GM19023 (cell line): ENCODE measurements at regions not wholly inside any gene's neighbourhood (a gene's known extent, or its start where the extent isn't known, plus 50 kb on each side); places are given as distances from the start of the nearest gene placed in this dataset.

Experiments used
- ATAC-seq: cut with Tn5 transposase; IDR thresholded peaks from one replicate; pipeline ENCODE4 v1.9.1; 2021; ENCODE audit warnings: mild to moderate bottlenecking, moderate library complexity; ENCODE audit not compliant: unreplicated experiment

DNA sequence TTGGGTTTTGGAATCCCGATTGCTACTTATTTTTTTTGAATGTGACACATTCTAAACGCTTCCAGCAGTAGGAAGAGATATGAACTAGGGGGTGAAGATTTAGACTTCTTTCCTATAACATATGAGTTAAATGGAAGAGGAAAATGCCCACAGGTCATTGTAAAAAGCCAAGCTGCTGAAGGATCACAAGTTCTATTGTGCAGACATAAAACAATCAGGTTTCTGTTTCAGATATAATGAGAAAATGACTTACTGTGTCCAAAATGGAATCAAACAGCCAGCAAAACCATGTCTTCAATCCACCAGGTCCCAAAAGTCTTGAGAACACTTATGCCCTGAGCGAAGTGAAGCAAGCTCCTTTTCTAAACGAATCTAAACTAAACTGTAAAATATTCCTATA is 157.0 kb upstream of the SOX9 start:
- ATAC-seq, result no peak

DNA sequence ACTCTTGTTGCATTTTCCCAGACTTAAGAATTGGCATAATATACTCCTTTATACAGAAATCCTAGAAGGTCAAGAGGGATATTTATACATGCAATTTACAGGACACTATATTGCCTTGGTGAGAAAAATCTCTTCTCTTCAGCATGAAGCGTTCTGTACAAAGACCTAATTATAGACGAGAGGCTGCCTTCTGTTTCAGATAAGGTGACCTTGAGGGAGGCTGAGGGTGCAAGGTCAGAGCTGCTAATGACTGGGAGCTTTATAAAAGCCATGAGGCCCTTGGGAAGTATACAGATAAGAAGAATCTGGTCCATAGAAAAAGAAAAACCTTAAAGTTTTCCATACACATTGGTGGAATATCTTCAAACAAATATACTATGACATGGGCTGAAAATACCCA is 156.3 kb upstream of the SOX9 start:
- no peak for ATAC-seq

DNA sequence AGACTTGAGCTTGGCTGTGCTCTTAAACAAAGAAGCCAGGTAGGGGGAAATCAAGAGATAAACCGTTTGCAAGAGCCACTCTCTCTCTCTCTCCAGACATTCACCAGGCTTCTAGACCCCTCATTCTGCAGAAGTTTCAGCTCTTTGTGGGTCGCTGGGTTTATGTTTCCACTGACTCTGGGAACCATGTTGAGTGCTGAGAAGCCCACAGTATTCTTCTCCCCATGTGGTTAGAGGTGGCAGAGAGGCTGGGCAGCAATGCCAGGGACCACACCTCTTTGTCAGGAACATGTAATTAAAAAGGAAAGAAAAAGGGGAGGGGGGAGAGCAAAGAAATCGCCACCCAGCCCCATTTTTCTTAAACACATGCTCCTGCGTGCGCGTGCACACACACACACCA is 154.8 kb upstream of the SOX9 start:
- no peak for ATAC-seq

DNA sequence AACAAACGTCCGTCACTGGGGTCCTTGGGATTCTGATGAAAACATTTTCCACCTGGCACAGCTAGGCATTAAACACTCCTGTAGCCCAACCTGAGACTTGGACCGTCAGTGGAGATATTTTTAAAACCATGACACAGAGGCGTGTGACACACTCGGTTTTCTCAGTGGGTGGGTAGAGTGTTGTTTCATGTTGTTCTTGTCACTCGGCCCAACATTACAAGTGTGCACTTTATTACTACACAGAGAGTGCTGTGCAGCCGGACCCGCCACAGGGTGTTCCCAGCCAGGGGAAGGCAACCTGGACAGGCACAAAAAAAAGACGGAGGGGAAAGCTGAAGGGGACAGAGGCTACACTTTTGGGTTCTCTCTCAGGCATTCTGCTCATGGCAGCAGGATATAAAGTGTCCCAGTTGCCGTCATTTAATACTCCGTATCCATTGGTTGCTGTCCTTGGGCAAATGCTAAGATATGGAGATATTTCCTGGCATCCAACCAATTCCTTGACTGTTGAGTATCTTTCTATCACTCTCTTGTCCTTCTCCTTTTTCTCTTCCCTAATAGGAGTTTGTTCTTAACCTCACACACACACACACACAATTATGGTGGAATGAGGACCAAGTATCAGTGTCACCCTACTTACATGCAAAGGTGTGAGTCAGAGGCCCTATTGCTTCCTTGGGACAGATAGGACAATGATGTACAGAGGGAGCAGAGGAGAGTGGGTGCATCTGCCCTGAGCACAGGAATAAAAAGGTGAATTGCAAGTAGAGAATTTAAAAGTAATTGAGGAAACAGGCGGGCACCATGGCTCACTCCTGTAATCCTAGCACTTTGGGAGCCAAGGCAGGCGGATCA is 154.1 kb upstream of the SOX9 start:
- no peak for ATAC-seq

DNA sequence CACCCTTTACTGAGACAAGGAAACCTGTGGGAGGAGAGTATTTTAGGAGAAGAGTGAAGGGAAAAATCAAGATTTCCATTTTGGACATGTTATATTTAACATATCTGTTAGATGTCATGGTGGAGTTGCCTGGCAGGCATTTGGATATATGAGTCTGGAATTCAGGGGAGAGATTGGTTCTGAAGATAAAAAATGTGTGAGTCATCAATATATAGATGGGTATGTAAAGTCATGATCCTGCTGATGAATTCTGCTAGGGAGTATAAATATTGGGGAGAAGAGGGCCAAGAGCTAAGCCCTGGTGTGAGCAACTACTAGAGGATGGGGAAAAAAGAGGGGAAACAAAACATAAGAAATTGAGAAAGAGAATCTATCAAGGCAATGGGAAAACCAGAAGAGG is 151.3 kb upstream of the SOX9 start:
- no peak for ATAC-seq

DNA sequence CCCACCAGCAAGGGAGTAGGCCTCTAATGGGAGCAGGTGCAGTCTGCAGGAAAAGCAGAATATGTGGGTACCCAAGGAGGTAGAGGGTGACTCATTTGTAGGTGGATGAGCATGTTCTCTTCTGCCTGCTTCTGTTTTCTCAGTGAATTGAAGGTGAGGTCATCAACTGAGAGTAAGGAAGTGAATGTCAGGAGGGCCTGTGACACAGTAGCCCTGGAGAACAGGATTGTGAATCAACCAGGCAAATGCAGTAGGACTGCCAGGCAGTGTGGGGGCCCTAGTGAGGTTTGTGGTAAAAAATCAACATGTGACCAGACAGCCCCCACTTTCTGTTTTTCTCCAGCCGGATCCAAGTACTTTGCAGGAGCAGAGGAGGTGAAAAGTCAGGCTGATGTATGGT is 150.5 kb upstream of the SOX9 start:
- ATAC-seq, result no peak

DNA sequence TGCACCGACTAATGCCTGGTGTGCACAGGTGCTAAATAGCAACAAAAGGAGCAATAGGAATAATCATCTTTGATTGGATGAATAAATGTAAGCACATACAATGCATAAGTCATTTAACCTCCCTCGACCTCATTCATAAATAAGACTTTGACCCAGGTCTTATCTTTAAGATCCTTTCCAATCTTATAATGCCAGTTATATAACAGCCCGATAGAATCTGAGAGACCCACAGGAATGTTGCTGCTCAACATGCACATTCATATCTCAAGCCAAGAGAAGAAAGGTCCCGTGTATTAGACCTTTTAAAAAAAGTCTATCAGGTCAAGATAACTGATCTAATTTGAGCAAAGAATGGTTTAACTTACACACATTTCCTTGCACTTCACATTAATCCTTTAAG is 146.8 kb upstream of the SOX9 start:
- ATAC-seq, result no peak

DNA sequence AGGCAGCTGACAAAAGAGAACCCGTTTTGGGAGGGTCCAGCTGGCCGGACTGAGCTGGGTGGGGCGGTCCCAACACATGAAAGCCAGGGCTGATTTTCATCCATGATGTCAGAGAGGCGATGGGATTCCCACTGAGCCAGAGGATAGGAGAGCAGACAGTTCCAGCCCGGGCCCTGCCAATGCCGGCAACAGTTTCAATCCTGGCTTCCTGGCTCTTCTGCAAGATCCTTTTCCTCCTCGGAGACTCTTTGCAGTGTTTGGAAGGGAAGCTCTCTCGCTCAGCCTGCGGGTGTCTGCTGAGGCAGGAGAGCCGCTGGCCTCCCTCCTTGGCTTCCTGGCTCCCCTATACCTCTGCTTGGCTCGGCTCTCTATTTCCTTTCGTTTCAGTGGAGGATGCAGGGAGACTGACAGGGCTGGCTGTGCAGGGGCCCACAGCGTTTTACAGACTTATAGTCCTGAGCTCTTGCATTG is 145.5 kb upstream of the SOX9 start:
- ATAC-seq, result no peak

DNA sequence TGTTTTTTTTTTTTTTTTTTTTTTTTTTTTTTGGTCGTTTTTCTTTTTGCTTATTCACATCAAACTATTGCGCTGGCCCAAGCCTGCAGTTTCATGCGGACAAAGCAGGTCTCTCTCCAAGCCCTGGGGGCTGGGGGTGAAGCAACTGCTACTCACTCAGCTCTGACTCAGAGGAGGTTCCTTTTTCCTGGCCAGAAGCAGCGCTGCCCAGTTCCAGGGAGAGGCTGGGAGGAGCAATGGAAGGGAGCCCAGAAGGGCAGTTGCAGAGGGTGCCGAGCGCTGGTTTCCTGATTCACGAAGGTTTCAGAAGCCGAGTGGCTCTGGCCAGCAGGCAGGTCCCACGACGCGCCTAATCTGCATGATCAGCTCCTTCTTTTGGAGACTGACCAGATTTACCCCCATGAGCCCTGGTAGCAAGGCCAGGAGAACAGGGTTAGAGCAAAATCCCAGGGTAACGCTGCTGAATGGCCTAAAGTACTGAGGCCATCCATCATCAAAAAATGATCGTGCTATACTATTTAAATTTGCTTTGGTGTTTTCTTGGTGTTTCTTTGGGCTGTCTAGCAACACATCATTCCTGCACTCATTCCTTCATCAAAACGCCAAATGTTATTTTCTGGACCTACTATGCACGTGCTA is 144.7 kb upstream of the SOX9 start:
- ATAC-seq, result no peak

DNA sequence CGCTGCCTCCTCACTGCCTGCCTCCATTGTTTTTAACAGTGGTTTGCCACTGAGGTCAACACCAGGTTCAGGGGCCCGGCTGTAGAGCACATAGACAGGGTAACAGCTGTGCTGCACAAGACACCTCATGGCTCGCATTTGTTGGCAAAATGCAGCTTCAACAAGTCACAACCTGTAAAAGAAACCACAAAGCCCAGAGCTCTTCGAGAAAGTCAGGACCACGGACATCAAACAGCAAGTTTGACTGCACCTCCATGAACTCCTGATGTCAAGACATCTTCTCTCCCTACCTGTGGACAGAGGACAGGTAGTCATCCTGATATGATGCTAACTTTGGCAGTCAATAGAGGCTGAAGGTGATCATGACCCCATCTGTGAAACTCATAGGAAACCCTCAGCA is 142.4 kb upstream of the SOX9 start:
- no peak for ATAC-seq

DNA sequence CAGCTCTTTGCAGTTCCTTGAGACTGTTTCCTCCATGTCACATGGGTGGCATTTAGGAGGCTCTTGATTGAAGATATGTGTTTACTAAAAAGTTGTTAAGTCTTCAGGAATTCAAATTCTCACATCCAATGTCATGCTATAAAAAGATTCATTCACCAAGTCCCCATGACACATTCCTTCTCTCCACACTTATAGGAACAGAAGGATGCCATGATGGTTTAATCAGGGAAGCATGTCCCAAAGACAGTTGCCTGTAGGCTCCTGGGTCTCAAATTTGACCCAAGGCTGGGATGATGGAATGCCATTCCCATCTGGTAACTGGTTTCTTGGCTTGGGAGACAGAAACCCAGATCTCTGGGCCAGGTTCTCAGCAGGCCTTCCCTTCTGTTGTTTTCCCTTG is 140.6 kb upstream of the SOX9 start:
- ATAC-seq, result no peak

DNA sequence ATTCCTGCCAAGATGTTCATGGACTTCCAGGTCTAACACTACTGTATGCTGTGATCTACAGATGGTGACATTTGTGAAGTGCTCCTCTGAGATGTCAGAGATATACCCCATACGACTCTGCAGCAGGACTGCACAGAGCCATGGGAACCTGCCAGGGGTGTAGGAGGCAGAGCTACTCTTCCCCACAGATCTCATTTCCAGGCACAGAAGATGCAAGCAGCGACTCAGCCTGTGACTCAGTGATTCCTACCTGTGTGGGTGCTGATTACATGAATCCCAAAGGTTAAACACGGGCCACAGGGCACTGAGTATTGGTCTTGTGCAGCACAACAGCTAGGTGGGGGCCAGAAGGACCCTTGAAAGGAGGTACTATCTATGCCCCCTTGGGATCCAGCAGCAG is 137.0 kb upstream of the SOX9 start:
- ATAC-seq, result no peak

DNA sequence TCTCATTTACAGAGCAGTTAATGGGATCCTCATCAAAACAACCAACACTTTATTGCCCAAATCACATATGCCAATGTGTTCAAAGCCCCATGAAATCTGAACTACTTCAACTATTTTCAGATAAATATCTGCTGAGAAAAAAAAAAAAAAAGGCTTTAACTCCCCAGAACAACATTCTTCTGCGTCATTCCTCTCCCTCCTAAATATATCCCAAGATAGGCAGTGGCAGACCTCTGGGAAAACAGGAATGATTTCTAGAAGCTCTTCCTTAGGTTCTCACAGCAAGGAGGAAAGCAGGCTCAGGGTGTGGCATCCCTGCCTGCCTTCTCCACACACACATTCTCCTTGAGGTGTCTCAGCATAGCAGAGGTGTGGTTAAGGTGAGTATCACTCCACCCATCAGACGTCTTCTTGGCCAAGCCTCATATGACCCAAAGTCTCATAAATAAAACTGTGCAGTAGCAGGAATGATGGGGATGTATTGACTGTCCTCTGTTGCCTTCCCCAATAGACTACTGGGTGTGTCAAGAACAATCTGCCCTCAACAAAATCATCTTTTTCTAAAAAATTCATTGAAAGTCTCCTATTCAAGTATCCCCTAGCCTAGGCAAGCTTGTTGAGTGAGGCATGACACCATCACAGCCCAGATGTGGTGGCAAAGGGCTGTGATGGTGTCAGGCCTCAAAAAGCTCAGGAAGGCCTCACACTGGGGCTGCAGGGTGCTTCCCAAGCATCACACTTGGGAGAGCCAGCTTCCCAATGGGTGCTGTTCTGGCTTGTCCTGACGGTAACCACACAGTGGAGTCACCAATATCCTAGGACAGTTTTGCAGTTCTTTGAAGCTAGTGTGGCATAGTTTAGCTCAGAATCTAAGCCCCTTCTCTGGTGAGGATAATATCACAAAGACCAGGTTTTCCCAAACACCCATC is 135.4 kb upstream of the SOX9 start:
- no peak for ATAC-seq

DNA sequence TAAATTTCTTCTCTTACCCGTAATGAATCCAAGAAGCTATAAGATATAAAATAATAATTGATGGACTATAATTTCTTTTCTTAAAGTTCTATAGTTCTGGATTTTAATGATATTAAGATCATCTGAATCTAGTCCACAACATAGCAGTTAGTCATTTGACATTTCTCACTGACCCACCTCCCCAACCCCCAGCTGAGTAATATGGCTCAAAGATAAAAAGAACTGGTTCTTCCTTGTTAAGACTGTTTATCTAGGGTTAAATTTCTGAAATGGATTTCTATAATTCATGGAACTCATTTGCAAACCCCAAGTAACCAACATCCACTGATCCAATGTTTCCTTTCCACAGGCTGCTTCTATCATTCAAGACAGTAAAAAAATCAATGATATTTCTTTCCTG is 133.9 kb upstream of the SOX9 start:
- ATAC-seq, result no peak

DNA sequence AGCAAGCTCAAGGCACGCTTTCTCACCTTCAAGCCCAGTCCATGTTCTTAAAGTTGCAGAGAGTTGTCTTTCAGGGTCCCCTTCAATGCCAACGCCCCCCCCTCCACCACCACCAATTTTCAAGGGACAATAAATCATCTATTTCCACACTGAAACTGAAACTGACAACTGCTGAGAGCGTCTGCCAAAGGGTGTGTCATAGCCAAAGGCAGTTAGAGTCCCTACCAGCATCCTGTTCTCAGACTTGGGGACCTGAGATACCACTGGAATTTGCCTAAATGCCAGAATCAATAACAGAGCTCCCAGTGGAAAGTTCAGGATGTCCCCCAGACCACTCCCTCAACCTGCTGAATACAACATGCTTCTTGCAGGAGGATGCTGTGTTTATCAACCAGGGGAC is 133.2 kb upstream of the SOX9 start:
- no peak for ATAC-seq

DNA sequence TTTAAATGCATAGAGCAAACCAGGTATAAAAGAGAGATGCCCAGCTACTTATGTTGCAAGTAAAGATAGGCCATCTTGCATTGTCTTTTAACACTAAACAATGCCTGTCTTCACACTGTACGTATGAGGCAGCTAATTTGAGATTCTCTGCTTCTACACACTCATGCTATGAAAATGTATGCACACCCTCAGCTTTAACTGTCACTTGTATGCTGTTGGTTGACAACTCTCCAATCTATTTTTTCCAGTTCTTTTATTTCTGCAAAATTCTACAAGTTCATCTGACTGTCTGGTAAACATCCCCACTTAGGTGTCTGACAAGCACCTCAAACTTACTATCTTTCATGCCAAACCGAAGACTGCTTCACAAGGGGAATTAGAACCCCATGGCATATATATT is 131.7 kb upstream of the SOX9 start:
- no peak for ATAC-seq

DNA sequence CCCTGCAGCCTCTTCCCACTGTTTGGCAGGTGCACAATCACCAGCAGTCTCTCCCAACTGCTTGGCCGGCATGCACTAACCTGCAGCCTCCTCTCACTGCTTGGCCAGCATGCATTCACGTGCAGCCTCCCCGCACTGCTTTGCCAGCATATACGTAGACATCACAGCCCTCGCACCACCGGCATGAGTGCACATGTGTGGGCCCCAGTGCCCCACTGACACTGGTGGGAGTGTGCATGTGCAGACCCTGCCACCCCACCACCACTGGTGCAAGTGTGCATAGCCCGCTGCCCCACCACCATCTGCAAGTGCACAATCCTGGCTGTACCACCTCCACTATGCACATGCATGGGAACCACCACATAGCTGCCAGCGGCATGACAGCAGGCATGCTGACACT is 127.5 kb upstream of the SOX9 start:
- no peak for ATAC-seq

DNA sequence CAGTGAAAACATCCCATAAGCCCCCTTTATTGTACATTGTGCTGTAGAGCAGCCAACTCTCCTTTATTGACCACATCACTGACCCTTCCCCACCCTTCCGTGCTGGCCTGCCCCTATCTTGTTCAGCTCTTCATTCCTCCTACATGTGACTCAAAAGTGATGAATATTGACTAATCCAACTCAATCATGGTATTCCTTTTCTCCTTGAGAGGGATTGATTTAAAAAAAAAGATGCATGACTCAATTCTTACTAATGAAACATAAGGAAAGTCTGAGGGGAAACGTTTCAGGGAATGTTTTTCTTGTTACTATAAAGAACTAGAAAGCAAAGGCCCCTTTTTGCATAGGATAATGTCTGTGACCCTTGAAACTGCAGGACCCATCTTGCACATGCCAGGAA is 125.2 kb upstream of the SOX9 start:
- ATAC-seq, result no peak

DNA sequence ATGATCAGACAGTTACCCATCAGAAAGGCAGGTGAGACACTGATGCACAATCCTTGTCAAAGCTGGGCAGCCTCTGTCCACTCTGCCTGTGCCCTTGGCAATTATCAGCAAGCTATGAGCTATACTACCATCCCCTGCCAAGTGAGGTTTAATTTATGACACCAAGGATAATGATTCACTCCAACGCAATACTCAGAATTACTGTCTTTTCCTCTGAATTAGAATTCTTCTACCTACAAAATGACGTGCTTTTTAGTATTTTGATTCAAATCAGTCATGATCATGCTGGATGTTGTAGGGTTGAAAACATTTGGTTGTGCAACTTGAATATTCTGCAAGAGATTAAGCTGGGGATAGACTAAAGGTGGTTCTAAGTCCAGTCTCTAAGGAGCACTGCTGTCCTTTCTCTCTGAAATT is 116.8 kb upstream of the SOX9 start:
- no peak for ATAC-seq

DNA sequence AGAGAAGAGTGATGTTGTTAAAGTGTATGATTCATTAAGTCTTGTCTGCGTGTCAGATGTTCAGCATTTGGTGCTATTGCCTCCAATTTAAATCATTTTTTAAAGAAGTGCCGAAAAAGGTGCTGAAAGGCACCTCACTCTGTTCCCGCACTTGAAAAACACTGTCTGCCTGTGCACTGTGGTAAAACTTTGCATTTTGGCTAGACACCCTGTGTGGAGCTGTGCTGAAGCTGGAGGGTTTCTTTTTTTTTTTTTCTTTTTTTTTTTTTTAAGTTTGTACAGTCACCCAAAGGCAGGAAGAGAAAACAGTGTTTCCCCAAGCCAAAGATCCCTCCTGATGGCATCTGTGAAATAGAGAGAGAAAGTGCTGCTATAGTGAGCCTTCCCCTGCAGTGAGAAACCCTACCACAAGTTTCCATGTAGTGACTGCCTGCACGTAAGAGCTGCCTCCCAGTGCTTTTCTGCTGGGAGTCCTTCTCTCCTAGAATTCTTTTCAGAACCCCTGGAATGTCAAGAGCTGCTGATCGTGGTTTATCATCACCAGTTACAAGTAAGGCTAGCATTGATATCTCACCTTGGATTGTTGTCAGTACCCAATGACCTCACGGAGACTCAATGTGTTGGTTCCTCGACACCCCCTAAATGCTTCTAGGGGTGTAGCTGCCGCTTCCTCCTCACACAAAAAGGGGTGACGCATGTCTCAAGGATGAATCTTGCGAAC is 116.0 kb upstream of the SOX9 start:
- ATAC-seq, result peak; percentile 59
